Astrocyte of the cerebellum (primary cell): ENCODE measurements at regions not wholly inside any gene's neighbourhood (a gene's known extent, or its start where the extent isn't known, plus 50 kb on each side); places are given as distances from the start of the nearest gene placed in this dataset.

Source experiments
- DNase-seq: peaks from one replicate; pipeline ENCODE4 v3.0.0-alpha.2; 2011; ENCODE audit warnings: low read depth
- H3K4me3 ChIP-seq: 2 replicates; pipeline ENCODE4 v1.5.1; 2011; ENCODE audit warnings: mild to moderate bottlenecking, low read depth, low read length, moderate library complexity
- CTCF ChIP-seq: IDR thresholded peaks from 2 replicates; pipeline ENCODE4 v1.5.1; 2012; ENCODE audit warnings: low read length, low read depth, moderate library complexity, mild to moderate bottlenecking; ENCODE audit errors: missing control alignments
- in situ Hi-C: cut with HindIII; loops from 2 replicates; pipeline ENCODE4 v1.10.0; 2017; ENCODE audit warnings: low sequenced_read_pairs

DNA sequence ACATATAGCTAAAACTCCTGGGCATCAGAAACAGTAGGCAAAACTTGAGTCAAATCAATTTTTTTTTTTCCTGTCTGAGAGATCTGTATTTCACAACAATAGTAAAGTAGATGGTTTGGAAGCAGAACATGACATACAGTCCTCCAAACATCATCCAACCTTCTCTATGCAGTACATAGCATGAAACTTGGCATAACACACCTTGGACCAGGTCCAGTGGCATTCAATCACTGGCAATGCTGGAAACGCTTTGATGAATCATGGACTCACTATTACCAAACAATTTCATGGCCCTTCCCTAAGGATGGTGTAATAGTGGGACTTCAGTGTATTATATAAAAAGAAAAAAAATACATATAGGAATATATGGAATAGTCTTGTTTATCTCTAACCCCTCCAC is 154.6 kb downstream of the FMR1NB start:
- no peak overlapping the region for H3K4me3 ChIP-seq
- DNase-seq: no peak
- in situ Hi-C loops: no loop called here
- TF ChIP-seq CTCF: no peak

DNA sequence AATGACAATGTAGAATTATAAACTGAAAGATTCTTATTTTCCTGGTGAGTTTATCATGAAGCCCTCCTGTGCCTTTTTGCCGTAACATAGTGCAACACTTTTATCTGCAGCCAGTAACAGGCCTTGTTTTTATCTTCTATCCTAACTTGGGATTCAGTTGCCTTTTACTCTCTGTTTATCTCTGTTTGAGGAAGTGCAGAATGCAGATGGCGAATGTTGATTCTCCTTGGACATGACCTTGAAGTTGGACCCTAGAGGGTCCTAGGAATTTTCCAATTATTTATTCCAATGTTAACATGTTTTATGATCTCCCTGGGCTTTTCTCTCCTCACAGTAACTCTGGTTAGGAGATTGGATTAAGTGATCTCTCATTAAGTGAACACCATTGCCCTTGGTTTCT is 165.0 kb downstream of the FMR1NB start:
- no peak for TF ChIP-seq CTCF
- in situ Hi-C loops: no loop called here
- DNase-seq: no peak
- no peak overlapping the region for H3K4me3 ChIP-seq

DNA sequence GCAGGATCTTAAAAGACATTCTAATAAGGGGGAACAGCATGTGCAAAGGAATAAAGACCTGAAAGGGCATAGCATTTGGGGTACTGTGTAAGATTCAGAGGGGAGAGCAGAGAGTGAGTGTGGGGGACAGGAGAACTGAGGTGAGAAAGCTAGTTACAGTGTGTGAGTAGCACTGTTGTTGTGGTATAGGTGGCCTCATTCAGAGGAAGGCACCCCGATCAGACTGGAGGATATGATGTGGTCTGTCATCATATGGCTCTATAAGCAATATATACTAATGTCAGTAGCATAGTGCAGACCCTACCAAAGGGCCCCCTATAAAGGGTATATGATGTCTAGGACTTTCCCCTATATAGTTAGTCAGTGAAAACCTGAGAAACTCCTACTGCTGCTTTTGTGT is 175.8 kb downstream of the FMR1NB start:
- in situ Hi-C loops: no loop called here
- TF ChIP-seq CTCF: no peak
- DNase-seq: no peak

GRCh38 chrX:148159796-148160195 is 178.7 kb downstream of the FMR1NB start:
- H3K4me3 ChIP-seq: no peak overlapping the region
- in situ Hi-C loops: no loop called here
- DNase-seq: no peak
- TF ChIP-seq CTCF: no peak

More for the DNA sequence above, 175.8 kb downstream of the FMR1NB start:
- no peak overlapping the region for H3K4me3 ChIP-seq

DNA sequence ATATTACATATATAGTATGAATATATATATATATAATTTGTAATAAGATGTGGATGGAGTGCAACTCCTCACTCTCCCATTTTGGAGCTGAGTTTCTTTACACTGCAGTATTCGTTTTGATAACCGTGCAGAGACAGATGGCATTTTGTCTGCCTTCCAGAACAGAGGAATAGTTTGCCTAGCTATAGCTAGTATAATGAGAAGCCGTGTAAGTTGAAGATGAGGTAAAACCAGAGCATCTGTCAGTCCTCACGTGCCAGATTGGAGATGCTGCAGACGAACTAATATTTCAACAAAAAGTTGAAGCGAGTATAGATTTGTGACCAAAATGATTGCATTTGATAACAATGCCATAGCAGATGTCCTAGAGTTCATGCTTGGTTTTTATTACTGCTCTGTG is 180.6 kb downstream of the FMR1NB start:
- no peak for DNase-seq
- in situ Hi-C loops: no loop called here
- no peak for TF ChIP-seq CTCF
- H3K4me3 ChIP-seq: no peak overlapping the region

- no peak for TF ChIP-seq CTCF
- H3K4me3 ChIP-seq: no peak overlapping the region
- in situ Hi-C loops: no loop called here
- DNase-seq: no peak
Observed at GRCh38 chrX:148185631-148186030, 204.5 kb downstream of the FMR1NB start.

- in situ Hi-C loops: no loop called here
- DNase-seq: no peak
- H3K4me3 ChIP-seq: no peak overlapping the region
- TF ChIP-seq CTCF: no peak
Observed at GRCh38 chrX:148192547-148192946, 211.4 kb downstream of the FMR1NB start.
